HTR-8/SVneo (cell line): ENCODE measurements at regions not wholly inside any gene's neighbourhood (a gene's known extent, or its start where the extent isn't known, plus 50 kb on each side); places are given as distances from the start of the nearest gene placed in this dataset.

Source experiments
- DNase-seq: peaks from one replicate; pipeline ENCODE4 v3.0.0; 2011; ENCODE audit warnings: low spot score, mixed read lengths; ENCODE audit not compliant: insufficient read length
- FAIRE-seq: peaks from 2 replicates; lab custom pipeline; 2011; peaks lifted over from hg19 to GRCh38; lab: Jason Lieb, UNC

DNA sequence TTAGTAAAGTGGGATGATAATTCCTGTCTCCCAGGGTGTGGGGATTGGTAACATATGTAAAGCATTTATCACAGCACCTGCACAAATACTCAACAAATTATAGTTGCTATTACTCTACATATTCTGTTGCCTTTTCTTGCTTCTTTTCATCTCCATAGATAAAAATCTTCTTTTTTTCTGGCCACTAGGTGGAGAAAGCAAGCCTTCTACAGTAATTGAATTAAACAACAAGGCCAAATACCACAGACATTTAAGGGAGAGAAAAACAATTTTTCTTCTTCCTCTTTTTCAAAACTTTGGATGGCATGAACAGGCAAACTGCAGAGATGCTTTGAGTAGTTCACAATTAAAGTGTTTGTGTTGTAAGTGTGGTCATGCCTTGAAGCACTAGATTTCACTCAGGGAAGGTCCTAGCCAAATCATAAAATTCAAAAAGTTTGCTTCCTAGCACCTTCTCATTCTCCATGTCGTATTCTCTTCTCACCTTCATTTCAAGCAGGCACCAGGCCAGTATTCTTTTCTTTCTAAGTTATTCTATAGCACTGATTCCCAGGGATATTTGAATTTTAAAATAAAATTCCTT lies 493.4 kb upstream of the TGFBR2 start:
- no peak for FAIRE-seq
- DNase-seq: peak; percentile 4

DNA sequence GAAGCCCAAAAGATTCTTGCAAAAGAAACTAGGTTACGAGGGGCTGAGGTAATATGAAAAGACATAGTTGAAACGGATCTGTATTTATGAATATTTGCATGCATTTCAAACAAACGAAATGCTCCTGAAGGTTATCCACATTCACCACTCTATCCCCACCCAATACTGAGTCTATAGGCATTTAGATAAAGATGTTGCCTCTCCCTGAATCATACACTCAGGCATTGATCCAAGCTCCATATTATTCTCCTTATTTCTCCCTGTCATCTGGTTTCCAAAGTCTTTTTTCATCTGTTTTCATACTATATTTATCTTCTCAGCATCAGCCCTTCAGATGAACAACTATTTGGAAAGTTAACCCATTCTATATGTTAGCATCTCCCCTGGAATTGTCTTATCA lies 492.5 kb upstream of the TGFBR2 start:
- FAIRE-seq: no peak
- DNase-seq: no peak

DNA sequence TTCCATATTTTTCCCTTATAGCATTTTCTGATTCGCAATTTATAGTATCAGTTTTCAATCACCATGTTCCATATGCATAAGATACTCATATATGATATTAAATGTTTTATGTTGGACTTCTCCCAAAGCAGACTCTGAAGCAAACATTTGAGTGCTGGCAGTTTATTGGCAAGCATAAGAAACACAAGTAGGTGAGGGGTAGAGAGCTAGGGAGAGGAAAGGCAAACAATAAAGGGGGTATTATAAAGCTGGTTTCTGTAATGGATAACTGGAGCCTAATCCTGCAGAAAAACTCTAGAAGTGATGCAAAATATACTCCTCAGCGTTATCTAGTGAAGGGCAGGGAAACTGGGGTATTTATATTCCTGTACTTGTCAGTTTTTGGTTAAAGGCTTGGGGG lies 491.5 kb upstream of the TGFBR2 start:
- no peak for DNase-seq
- no peak for FAIRE-seq

DNA sequence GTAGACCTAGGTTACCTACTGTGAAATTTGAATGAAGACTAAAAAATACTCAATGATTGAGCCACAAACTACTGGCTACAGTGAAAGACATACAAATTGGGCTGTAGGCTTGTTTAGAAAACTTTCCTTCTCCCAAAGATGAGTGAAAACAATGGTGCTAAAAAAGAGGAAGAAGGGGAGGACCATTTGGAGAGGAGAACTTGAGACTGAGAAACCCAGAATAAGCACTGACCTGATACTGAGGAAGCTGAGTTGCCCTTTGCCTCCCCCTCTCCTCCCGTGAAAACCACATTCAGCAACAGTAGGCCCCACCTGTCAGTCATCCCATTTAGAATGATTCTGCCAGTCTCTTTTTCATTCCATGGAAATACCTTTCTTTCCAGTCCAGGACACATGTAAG lies 484.0 kb upstream of the TGFBR2 start:
- FAIRE-seq: no peak

DNA sequence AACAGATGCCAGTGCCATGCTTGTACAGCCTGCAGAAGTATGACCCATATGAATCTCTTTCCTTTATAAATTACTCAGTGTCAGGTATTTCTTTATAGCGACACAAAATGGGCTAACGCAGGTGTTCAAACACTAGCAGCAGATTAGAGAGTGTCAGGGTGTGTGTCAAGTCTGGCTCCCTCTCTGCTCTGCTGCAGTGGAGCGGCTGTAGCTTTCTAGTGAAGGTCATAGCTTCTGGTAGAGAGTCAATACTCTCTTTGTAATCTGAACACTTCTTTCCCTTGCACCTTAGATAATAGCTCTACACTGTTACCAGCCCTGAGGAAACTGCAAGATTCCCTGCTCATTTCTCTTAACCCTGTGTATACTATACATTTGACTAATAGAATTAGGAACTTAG lies 483.2 kb upstream of the TGFBR2 start:
- FAIRE-seq (no peak), DNase-seq (no peak)

More for the DNA sequence above, 484.0 kb upstream of the TGFBR2 start:
- DNase-seq: no peak

DNA sequence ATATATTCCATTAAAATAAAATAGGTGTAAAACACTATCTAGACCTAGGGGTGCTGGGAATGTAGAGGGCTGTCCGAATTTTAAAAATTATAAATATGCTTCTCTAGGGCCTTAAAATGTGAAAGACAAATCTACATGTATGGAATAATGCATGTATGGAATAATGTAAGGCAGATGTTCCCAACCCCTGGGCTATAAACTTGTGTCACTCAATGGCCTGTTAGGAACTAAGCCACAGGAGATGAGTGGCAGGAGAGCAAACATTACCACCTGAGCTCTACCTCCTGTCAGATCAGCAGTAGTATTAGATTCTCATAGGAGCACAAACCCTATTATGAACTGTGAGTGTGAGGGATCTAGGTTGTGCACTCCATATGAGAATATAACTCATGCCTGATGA lies 482.6 kb upstream of the TGFBR2 start:
- FAIRE-seq (no peak), DNase-seq (no peak)

DNA sequence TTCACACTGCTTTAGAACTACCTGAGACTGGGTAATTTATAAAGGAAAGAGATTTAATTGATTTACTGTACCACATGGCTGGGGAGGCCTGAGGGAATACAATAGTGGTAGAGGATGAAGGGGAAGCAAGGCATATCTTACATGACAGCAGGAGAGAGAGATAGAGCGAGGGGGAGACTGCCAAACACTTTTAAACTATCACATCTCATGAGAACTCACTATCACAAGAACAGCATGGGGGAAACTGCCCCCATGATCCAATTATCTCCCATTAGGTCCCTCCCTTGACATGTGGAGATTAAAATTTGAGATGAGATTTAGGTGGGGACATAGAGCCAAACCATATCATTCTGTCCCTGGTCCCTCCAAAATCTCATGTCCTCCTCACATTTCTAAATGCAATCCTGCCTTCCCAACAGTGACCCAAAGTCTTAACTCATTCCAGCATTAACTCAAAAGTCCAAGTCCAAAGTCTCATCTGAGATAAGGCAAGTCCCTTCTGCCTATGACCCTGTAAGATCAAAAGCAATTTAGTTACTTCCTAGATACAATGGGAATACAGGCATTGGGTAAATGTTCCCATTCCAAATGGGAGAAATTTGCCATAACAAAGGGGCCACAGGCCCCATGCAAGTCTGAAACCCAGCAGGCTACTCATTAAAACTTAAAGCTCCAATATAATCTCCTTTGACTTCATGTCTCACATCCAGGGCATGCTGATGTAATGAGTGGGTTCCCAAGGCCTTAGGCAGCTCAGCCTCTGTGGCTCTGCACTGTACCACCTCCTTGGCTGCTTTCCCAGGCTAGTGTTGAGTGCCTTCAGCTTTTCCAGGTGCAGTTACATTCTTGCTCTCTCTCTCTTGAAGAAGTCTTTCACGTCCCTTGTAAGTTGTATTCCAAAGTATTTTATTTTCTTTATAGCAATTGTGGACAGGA lies 481.7 kb upstream of the TGFBR2 start:
- no peak for DNase-seq
- FAIRE-seq: no peak

DNA sequence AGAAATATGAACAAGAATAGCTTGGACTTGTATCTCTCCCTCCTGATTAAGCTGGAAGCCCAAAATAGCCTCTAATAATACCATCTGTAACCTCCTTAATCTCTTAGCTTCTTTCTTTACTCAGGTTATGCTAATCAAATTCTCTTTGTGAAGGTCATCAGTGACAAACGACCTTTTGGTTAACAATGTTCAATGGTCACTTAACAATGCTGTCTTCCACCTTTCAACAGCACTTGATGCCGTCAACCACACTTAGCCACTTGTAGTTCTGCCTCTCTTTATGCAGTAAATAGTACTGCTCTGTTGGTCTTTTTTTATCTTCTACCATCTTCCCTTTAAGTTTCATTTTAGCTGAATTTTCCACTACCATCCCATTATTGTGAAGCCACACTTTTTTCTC lies 476.6 kb upstream of the TGFBR2 start:
- DNase-seq: no peak
- FAIRE-seq: no peak

DNA sequence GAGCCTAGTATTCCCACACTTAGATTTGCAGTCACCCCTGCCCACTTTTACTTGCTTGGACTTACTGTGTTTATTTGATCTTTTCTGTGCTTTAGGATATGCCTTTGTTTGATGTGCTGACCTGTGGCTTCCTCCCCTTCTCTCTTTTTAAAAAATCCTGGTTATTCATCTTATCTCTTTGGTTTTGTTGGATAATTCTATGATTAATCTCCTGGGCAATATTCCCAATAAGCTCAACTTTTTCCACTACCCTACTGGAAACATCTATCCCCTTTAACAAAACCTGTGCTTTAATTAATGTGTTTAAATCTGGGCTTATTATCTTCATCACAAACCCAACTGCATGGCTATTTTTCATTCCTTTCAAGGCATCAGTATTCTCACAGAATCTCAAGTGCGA lies 476.0 kb upstream of the TGFBR2 start:
- FAIRE-seq (no peak), DNase-seq (no peak)

DNA sequence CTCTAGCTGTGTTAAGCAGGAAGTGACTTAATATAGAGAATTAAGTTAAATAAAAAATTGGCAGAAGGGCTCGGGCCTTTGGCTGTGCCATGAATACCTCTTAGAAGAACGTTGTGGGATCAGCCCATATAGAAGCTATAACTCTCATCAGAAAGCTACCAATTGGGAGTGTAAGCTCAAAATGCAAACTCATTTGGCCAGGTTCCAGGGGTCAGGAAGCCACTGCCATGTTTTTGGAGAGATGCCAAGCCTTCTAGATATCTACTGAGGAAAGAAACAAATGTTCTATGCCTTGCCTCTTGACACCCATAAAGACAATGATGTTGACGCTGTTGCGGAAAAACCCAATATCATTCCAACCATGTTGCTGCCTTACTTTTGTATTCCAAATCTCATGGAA lies 475.2 kb upstream of the TGFBR2 start:
- DNase-seq (no peak), FAIRE-seq (no peak)

DNA sequence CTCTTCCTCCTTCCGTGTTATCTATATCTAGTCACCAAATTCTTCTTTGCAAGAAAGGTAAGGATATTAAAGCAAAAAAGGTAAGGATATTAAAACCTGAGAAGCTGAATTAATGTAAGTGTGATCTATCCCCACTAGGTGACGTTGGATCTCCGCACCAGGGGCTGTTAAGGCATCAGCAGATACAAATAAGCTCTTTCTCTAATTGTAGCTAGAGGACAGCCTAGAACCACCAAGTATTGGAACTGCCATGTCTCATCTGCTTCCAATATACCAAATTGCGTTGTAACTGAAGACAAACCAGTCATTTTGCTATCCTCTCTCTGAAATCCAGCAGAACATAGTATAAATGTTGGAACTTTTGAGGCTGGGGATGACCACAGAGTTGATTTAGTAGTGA lies 471.2 kb upstream of the TGFBR2 start:
- DNase-seq (peak; percentile 4), FAIRE-seq (no peak)

DNA sequence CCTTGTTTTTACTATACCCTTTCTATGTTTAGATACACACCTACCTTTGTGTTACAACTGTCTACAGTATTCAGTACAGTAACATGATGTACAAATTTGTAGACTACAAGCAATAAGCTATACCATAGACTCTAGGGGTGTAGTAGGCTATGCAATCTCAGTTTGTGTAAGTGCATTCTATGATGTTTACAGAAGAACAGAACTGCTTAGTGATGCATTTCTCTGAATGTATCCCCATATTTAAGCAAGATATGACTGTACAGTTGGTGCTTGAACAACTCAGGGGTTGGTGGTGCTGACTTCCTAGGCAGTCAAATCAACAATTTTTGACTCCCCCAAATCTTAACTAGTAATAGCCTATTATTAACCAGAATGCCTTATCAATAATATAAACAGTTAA lies 467.1 kb upstream of the TGFBR2 start:
- DNase-seq (no peak), FAIRE-seq (no peak)

DNA sequence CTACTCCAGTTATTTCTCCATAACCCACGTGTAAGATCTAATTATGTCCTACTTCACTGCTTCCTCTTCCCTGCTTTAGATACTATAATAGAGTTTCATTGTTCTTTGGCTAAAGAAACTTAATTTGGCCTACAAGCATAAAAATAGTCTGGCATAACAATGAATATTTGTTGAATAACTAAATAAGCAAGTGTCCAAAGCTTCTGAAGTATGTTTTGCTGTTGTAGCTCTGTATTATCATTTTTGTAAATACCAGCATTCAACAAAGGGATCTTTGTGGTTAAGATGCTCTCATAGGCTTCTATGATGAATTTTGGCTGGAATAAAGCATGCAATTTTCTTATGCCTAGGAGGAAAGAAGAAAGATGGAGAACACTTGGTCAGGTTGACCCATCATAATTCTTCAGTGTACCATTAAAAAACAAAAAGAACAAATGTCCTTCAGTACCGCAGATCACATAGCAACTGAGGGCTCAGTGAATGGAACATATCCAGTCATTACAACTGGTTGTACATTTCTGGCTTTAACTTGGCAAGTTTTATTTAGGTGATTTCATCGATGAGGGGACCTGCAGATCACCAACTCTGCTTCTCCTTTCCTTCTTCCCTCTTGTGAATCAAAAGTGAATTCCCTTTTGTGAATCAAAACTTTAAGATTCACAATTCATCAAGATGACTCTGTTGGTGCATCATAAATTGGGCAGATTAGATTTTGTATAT lies 465.9 kb upstream of the TGFBR2 start:
- DNase-seq: no peak
- FAIRE-seq: no peak

DNA sequence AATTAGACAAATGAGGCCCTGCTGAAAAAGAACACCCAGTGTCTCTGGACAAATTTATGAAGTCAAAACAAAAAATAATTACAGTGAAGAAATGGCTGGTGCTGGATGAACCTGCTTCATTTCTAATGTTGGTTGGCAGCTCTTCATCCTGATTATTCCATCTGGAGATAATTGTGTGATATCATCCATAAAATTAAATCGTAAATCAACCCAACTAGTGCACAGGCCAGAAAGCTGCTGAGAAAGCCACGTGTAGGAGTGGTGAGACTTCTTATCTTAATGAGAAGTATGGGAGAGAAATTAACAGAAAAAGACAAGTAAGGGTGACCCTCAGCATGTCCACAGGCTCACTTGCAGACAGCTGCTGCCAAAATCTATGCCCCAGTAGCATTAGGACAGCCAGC lies 465.2 kb upstream of the TGFBR2 start:
- no peak for DNase-seq
- FAIRE-seq: no peak

DNA sequence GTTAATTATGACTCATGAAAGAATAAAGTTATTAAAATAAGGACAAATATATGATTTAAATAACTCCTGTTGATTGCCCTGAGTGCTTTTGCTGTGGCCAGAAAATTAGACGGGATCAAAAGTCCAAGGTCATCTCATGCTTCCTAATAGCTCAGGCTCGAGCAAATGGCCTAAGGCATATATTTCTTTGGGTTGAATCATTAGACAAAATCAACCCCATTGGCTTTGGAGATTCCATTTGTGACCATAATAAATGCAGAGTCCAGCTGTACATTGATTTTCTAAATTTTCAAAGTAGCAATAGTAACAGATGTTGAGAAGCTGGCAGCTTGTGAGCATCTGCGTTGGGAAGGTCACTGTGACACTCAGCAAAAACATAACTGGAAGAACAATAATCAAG lies 464.5 kb upstream of the TGFBR2 start:
- no peak for FAIRE-seq
- DNase-seq: no peak

DNA sequence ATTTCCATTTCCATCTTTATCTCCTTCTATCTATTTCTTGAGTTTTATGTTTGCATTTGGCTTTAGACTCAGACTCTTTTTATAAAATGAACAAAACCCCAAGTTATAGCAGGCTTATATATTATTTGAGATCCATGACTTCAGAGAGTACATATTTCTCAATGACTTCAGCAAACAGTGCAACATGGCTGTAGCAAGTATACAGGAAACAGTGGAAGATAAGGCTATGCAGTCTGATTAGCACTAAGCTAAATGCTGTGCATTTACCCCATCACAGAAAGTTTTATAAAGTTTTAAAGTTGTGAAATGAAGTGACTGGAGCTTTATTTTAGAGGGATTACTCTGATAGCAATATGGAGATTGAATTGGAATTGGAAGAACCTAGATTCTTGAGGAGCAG lies 463.5 kb upstream of the TGFBR2 start:
- FAIRE-seq: no peak
- DNase-seq: no peak

DNA sequence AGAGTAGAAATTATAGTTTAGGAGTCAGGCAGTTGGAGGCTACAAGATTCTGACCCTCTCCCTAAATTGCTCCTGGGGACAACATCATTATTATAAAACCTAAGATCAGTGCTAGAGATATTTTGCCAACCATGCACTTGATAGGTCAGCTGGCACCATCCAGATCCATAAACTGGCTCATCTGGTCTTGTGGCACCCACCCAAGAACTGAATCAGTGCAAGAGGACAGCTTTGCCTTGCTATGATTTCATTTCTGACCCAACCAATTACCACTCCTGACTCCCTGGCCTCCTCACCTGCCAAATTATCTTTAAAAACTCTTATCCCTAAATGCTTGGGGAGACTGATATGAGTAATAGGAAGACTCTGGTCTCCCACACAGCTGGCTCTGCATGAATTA lies 461.1 kb upstream of the TGFBR2 start:
- DNase-seq (no peak), FAIRE-seq (no peak)

DNA sequence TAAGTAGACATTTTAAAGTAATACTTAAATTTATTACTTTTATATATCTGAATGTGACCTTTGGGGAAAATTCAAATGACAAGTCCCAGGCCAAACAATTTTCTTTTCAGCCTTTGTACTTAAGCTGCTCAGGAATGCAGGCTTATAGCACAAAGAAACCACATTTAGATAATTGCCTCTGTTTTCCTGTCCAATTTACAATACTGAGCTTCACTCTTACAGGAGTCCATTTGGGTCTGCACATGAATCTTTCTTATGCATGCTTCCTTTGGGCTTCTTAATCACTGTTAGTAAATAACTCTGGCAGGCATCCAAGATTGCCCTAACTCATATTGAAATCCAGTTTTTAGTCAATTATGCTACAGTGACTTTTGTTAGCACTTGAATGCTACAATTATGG lies 459.4 kb upstream of the TGFBR2 start:
- no peak for DNase-seq
- FAIRE-seq: no peak

DNA sequence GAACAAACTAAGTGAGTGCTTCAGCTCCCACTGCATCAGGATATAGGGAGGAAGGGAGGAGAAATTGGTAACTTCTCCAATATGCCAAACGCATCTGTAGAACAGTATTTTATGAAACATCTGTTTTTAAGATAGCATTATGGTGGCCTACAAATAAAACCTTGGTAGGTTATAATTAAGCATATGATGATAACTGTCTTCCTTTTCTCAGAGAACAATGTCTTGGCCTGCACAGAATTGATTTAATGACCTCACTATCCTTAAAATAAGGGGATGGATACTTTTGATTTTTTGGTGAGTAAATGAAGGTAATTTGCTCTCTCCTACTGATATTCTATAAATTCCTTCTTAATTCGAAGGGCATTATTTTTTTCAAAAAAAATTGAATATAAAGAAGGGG lies 451.5 kb upstream of the TGFBR2 start:
- FAIRE-seq (no peak), DNase-seq (no peak)

DNA sequence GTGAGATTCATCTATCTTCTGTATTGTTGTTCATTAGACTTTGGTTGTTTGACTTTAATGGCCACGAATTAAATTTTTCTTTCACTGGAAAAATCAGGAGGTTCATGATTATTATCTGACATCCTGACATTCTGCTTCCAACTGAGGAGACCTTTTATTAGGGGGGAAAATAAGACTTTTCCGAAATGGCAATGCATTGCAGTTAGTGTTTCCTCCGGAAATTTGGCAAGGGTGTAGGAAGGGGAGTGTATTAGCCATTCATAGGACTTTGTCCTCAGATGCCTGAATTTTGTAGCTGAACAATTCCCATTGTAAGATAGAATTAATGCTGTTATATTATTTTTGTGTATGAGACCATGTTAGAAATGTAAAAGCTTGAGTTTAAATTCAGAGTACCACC lies 450.6 kb upstream of the TGFBR2 start:
- DNase-seq (no peak), FAIRE-seq (no peak)
